ENCODE measurements at regions not wholly inside any gene's neighbourhood (a gene's known extent, or its start where the extent isn't known, plus 50 kb on each side); places are given as distances from the start of the nearest gene placed in this dataset.
"Not testable (repeated sequence)": the region's sequence is repeated elsewhere in the genome, so short reads cannot be mapped to it uniquely, and the experiment has no call there.

- no peak for DNase-seq
- intact Hi-C loops (cut with DNase I, micrococcal nuclease): no loop called here
- ATAC-seq: no peak
Observed at GRCh38 chr10:81730891-81731290, 144.1 kb upstream of the NRG3 start.

- DNase-seq (no peak), ATAC-seq (no peak)
- intact Hi-C loops (cut with DNase I, micrococcal nuclease): no loop called here
Observed at GRCh38 chr10:81733542-81733941, 141.5 kb upstream of the NRG3 start.

GRCh38 chr10:81735167-81735566 is 139.8 kb upstream of the NRG3 start:
- intact Hi-C loops (cut with DNase I, micrococcal nuclease); ATAC-seq; DNase-seq: not testable (repeated sequence)

- no peak for DNase-seq
- intact Hi-C loops (cut with DNase I, micrococcal nuclease): no loop called here
- no peak for ATAC-seq
Observed at GRCh38 chr10:81759111-81759510, 115.9 kb upstream of the NRG3 start.

GRCh38 chr10:81784111-81784597 is 90.8 kb upstream of the NRG3 start:
- DNase-seq (no peak), ATAC-seq (no peak)
- intact Hi-C loops (cut with DNase I, micrococcal nuclease): no loop called here

GRCh38 chr10:81792729-81793128 is 82.3 kb upstream of the NRG3 start:
- no peak for DNase-seq
- intact Hi-C loops (cut with DNase I, micrococcal nuclease): no loop called here
- ATAC-seq: no peak

GRCh38 chr10:81806842-81807241 is 68.2 kb upstream of the NRG3 start:
- DNase-seq (no peak), ATAC-seq (no peak)
- intact Hi-C loops (cut with DNase I, micrococcal nuclease): no loop called here

- no peak for DNase-seq
- intact Hi-C loops (cut with DNase I, micrococcal nuclease): no loop called here
- ATAC-seq: no peak
Observed at GRCh38 chr10:81814842-81815241, 60.2 kb upstream of the NRG3 start.

- ATAC-seq: no peak
- intact Hi-C loops (cut with DNase I, micrococcal nuclease): no loop called here
- DNase-seq: no peak
Observed at GRCh38 chr10:81817596-81818170, 57.3 kb upstream of the NRG3 start.

- DNase-seq: no peak
- ATAC-seq: no peak
- intact Hi-C loops (cut with DNase I, micrococcal nuclease): no loop called here
Observed at GRCh38 chr10:81820418-81820817, 54.6 kb upstream of the NRG3 start.
